ENCODE measurements at regions not wholly inside any gene's neighbourhood (a gene's known extent, or its start where the extent isn't known, plus 50 kb on each side); places are given as distances from the start of the nearest gene placed in this dataset.

DNA sequence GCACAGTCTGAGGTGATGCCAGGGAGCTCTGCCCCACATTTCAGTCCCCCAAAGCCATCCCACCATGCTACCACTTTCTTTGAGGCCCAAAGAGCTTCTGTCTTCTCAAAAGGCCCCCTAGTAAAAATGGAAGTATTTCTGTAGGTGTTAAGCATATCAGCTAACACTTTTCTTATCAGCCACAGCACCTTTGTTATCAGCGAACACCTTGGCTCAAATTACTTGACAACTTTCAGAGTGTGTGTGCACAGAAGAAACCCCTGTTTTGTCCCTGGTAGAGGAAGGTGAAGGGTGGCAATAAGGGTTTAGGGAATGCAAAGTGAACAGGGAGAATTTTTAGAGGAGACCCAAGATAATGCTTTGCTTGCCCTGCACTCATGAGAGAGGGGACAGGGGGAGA lies 54.8 kb upstream of the GJA8 start:
- TF ChIP-seq, protein P1, sequence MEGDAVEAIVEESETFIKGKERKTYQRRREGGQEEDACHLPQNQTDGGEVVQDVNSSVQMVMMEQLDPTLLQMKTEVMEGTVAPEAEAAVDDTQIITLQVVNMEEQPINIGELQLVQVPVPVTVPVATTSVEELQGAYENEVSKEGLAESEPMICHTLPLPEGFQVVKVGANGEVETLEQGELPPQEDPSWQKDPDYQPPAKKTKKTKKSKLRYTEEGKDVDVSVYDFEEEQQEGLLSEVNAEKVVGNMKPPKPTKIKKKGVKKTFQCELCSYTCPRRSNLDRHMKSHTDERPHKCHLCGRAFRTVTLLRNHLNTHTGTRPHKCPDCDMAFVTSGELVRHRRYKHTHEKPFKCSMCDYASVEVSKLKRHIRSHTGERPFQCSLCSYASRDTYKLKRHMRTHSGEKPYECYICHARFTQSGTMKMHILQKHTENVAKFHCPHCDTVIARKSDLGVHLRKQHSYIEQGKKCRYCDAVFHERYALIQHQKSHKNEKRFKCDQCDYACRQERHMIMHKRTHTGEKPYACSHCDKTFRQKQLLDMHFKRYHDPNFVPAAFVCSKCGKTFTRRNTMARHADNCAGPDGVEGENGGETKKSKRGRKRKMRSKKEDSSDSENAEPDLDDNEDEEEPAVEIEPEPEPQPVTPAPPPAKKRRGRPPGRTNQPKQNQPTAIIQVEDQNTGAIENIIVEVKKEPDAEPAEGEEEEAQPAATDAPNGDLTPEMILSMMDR (conservative IDR thresholded peaks at IDR 0.05) = no peak
- TF ChIP-seq ZFX (IDR thresholded peaks at IDR 0.05) = no peak
